GDM1 (cell line): ENCODE measurements at regions not wholly inside any gene's neighbourhood (a gene's known extent, or its start where the extent isn't known, plus 50 kb on each side); places are given as distances from the start of the nearest gene placed in this dataset.
A peak's percentile ranks its signal among the peaks of the same experiment; 100 is the strongest.

ENCODE experiments used
- DNase-seq: peaks from one replicate; lab custom pipeline; 2025; lab: John Stamatoyannopoulos, UW

- no peak for DNase-seq
These were observed 216.8 kb upstream of the RPL38 start for GRCh38 chr17:73986641-73987177.

GRCh38 chr17:73987395-73987794 lies 216.1 kb upstream of the RPL38 start:
- no peak for DNase-seq

- no peak for DNase-seq
These were observed 215.5 kb upstream of the RPL38 start for GRCh38 chr17:73987845-73988509.

GRCh38 chr17:73989671-73990070 lies 213.8 kb upstream of the RPL38 start:
- no peak for DNase-seq

GRCh38 chr17:73990290-73990689 lies 213.2 kb upstream of the RPL38 start:
- no peak for DNase-seq

- no peak for DNase-seq
These were observed 212.2 kb upstream of the RPL38 start for GRCh38 chr17:73991260-73991659.

GRCh38 chr17:73994946-73995345 lies 208.5 kb upstream of the RPL38 start:
- no peak for DNase-seq

GRCh38 chr17:73997059-73997458 lies 206.4 kb upstream of the RPL38 start:
- no peak for DNase-seq

- DNase-seq: no peak
These were observed 205.2 kb upstream of the RPL38 start for GRCh38 chr17:73998249-73998648.

- no peak for DNase-seq
These were observed 204.5 kb upstream of the RPL38 start for GRCh38 chr17:73998653-73999645.

- no peak for DNase-seq
These were observed 202.3 kb upstream of the RPL38 start for GRCh38 chr17:74001145-74001544.

- no peak for DNase-seq
These were observed 201.2 kb upstream of the RPL38 start for GRCh38 chr17:74002241-74002640.

GRCh38 chr17:74004056-74004455 lies 199.4 kb upstream of the RPL38 start:
- no peak for DNase-seq

- no peak for DNase-seq
These were observed 197.7 kb upstream of the RPL38 start for GRCh38 chr17:74005790-74006189.

GRCh38 chr17:74006371-74006770 lies 197.1 kb upstream of the RPL38 start:
- no peak for DNase-seq

- DNase-seq: peak; percentile 40
These were observed 195.3 kb upstream of the RPL38 start for GRCh38 chr17:74008196-74008595.

- no peak for DNase-seq
These were observed 194.3 kb upstream of the RPL38 start for GRCh38 chr17:74009056-74009625.

- no peak for DNase-seq
These were observed 192.6 kb upstream of the RPL38 start for GRCh38 chr17:74010903-74011302.

GRCh38 chr17:74011966-74012365 lies 191.5 kb upstream of the RPL38 start:
- no peak for DNase-seq

GRCh38 chr17:74012465-74012864 lies 191.0 kb upstream of the RPL38 start:
- no peak for DNase-seq

GRCh38 chr17:74015316-74015715 lies 188.2 kb upstream of the RPL38 start:
- DNase-seq: no peak

- DNase-seq: no peak
These were observed 187.5 kb upstream of the RPL38 start for GRCh38 chr17:74015990-74016389.

- DNase-seq: no peak
These were observed 187.0 kb upstream of the RPL38 start for GRCh38 chr17:74016461-74016860.
